ENCODE measurements at regions not wholly inside any gene's neighbourhood (a gene's known extent, or its start where the extent isn't known, plus 50 kb on each side); places are given as distances from the start of the nearest gene placed in this dataset.

DNA sequence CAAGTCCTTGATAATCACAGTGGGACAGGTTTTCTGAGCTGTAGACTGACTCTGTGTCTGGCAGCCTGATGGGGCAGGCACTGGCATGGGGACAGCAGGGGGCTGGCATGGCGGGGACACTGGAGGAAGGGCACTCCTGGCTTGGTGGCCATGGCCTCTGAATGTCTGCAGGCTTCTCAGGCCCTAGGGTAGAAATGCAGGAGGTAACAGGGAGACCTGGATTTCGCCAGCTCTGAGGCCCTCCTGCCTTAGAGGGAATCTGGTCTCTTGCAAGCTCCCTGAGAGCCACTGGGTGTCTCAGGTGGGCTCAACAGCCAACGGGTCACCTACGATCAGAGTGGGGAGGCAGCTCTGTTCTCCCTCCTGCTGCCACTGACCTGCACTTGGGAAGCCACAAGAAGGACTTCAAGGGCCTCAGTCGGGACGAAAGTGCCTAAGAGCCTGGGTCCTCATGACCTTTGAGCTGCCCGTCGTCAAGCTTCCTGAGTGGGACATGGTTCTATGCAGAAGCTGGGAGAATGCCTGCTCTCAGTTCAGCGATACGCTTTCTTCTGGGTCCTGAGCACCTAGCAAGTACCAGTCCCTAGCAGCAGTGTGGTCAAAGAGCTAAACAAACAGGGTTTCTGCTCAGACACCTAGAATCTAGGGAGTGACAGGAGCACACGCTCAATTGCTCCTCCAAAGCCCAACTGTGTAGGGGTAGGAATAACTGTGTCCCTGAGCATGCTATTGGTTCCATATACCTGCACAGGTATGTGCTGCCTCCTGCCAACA, 569.0 kb downstream of the PTPRU start:
- TF ChIP-seq POLR2A (IDR thresholded peaks at IDR 0.05; ENCODE audit: low read length) (no peak), GATA1 (IDR thresholded peaks at IDR 0.05; ENCODE audit: low read depth, low read length) (no peak)

Measured in erythroblast (primary cell).